ENCODE measurements at regions not wholly inside any gene's neighbourhood (a gene's known extent, or its start where the extent isn't known, plus 50 kb on each side); places are given as distances from the start of the nearest gene placed in this dataset.

DNA sequence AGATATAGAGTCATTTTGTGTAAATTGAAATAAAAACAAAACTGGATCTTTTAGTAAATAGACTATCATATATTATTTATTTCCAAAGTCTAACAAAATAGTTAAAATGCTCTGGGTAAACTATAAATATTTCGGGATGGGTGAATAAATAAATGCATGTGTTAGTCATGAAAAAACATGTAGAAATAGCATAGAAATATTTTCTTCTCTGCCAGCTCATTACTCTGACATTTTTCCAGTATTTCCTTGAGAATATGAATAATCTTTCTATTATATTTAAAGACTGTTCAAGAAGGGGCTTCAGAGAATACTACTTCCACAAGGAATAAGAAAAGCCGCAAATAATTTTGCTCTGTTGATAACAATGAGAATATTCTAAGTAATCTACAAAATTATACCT lies 880.4 kb downstream of the TRIB2 start:
- H3K9me3 ChIP-seq (ENCODE audit: control insufficient read depth in 2 of 2, insufficient read depth in 1 of 2, low read depth in 1 of 2, low read length in 1 of 2): peaks cover 0 to 3% of the 10 kb centered on the region in 2 donors
- no peak overlapping the region for H3K27ac ChIP-seq (ENCODE audit: low read depth in 1 of 3, low read length in 2 of 3)
- 80 to 84% (median 82%) methylated on average over 2 of the region's 2 CpGs for WGBS, 3 donors
- H3K36me3 ChIP-seq (ENCODE audit: control insufficient read depth in 3 of 3, insufficient read depth in 2 of 3, low read depth in 1 of 3, low read length in 3 of 3): no peaks in the 10 kb centered on the region
- H3K4me1 ChIP-seq (ENCODE audit: control insufficient read depth in 3 of 3, insufficient read depth in 2 of 3, low read depth in 1 of 3, low read length in 2 of 3): no peaks in the 10 kb centered on the region
- H3K27me3 ChIP-seq (ENCODE audit: control insufficient read depth in 3 of 3, insufficient read depth in 3 of 3, low read length in 3 of 3): no peaks in the 10 kb centered on the region
- no peak overlapping the region for H3K4me3 ChIP-seq (ENCODE audit: low read depth in 1 of 3, low read length in 3 of 3)
- no peak for FAIRE-seq
- no peak for DNase-seq

DNA sequence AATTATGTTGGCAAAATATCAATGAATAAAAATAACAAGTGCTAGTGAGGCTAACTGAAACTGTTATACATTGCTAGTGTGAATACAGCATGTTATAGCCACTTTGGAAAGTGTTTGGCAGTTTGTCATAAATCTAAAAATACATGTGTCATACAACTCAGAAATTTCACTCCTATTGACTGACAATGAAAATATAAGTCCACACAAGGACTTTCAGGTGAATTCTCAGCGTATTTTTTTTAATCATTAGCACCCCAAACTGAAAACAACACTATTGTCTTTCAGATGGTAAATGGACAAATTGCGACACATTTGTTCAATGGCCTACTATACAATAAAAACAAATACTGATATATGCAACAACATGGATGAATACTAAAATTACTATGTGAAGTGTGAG lies 884.8 kb downstream of the TRIB2 start:
- H3K27me3 ChIP-seq (ENCODE audit: control insufficient read depth in 3 of 3, insufficient read depth in 3 of 3, low read length in 3 of 3): no peaks in the 10 kb centered on the region
- H3K4me3 ChIP-seq (ENCODE audit: low read depth in 1 of 3, low read length in 3 of 3): no peak overlapping the region
- H3K36me3 ChIP-seq (ENCODE audit: control insufficient read depth in 3 of 3, insufficient read depth in 2 of 3, low read depth in 1 of 3, low read length in 3 of 3): no peaks in the 10 kb centered on the region
- FAIRE-seq (no peak), DNase-seq (no peak)
- H3K4me1 ChIP-seq (ENCODE audit: control insufficient read depth in 3 of 3, insufficient read depth in 2 of 3, low read depth in 1 of 3, low read length in 2 of 3): no peaks in the 10 kb centered on the region
- WGBS, 3 donors: 61 to 66% (median 64%) methylated on average over 2 of the region's 2 CpGs
- no peak overlapping the region for H3K27ac ChIP-seq (ENCODE audit: low read depth in 1 of 3, low read length in 2 of 3)
- H3K9me3 ChIP-seq (ENCODE audit: control insufficient read depth in 2 of 2, insufficient read depth in 1 of 2, low read depth in 1 of 2, low read length in 1 of 2): no peaks in the 10 kb centered on the region

DNA sequence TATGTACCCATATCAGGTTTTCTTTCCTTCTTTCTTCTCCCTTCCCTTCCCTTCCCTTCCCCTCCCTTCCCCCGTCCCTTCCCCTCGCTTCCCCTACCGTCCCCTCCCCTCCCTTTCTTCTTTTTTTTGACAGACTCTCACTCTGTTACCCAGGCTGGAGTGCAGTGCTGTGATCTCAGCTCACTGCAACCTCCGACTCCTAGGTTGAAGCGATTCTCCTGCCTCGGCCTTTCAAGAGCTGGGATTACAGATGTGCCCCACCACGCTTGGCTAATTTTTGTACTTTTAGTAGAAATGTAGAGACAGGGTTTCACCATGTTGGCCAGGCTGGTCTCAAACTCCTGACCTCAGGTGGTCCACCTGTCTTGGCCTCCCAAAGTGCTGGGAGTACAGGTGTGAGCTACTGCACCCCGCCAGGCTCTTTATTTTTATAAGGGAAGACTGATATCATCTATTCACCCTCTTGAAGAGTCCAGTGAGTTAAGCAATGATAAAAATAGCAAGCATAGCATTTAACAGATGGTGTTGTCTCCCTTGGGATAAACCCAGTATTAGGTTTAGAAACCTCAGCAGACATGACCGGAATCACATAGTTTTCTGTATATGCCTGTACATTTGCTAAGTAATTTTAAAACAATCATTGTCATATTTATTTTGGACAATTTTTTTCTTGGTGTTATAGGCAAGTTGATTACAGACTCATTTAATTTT lies 888.4 kb downstream of the TRIB2 start:
- H3K4me1 ChIP-seq (ENCODE audit: control insufficient read depth in 3 of 3, insufficient read depth in 2 of 3, low read depth in 1 of 3, low read length in 2 of 3): no peaks in the 10 kb centered on the region
- WGBS, 3 donors: 70 to 88% (median 86%) methylated on average over 9 of the region's 9 CpGs
- no peak overlapping the region for H3K4me3 ChIP-seq (ENCODE audit: low read depth in 1 of 3, low read length in 3 of 3)
- no peak overlapping the region for H3K27ac ChIP-seq (ENCODE audit: low read depth in 1 of 3, low read length in 2 of 3)
- no peak for FAIRE-seq
- no peaks in the 10 kb centered on the region for H3K36me3 ChIP-seq (ENCODE audit: control insufficient read depth in 3 of 3, insufficient read depth in 2 of 3, low read depth in 1 of 3, low read length in 3 of 3)
- H3K27me3 ChIP-seq (ENCODE audit: control insufficient read depth in 3 of 3, insufficient read depth in 3 of 3, low read length in 3 of 3): no peaks in the 10 kb centered on the region
- no peak for DNase-seq
- H3K9me3 ChIP-seq (ENCODE audit: control insufficient read depth in 2 of 2, insufficient read depth in 1 of 2, low read depth in 1 of 2, low read length in 1 of 2): no peaks in the 10 kb centered on the region

- Histone ChIP-seq H3K27ac (ENCODE audit: low read depth in 1 of 3, low read length in 2 of 3) (no peak overlapping the region), H3K9me3 (ENCODE audit: control insufficient read depth in 2 of 2, insufficient read depth in 1 of 2, low read depth in 1 of 2, low read length in 1 of 2) (no peaks in the 10 kb centered on the region), H3K4me1 (ENCODE audit: control insufficient read depth in 3 of 3, insufficient read depth in 2 of 3, low read depth in 1 of 3, low read length in 2 of 3) (no peaks in the 10 kb centered on the region), H3K36me3 (ENCODE audit: control insufficient read depth in 3 of 3, insufficient read depth in 2 of 3, low read depth in 1 of 3, low read length in 3 of 3) (no peaks in the 10 kb centered on the region), H3K4me3 (ENCODE audit: low read depth in 1 of 3, low read length in 3 of 3) (no peak overlapping the region), H3K27me3 (ENCODE audit: control insufficient read depth in 3 of 3, insufficient read depth in 3 of 3, low read length in 3 of 3) (no peaks in the 10 kb centered on the region)
- DNase-seq (no peak), FAIRE-seq (no peak)
- 46 to 64% (median 47%) methylated on average over 2 of the region's 2 CpGs for WGBS, 3 donors
Observed at GRCh38 chr2:13607139-13607538, 890.4 kb downstream of the TRIB2 start.

- 0% methylated on average over 1 of the region's 1 CpG for WGBS, 3 donors
- FAIRE-seq: no peak
Observed at GRCh38 chr2:13611939-13612338, 895.2 kb downstream of the TRIB2 start.

DNA sequence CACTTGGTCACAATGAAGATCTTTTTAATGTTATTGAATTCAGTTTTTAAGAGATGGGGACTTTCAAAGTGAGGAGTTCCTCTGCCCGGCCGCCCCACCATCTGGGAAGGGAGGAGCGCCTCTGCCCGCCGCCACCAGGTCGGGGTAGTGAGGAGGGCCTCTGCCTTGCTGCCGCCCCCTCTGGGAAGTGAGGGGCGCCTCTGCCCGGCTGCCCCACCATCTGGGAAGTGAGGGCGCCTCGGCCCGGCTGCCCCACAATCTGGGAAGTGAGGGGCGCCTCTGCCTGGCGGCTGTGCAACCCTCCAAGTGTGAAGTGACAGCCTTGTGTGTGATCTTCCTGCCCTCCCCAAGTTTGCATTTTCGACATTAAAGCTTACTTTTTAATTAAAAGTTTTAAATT lies 899.3 kb downstream of the TRIB2 start:
- Histone ChIP-seq H3K27me3 (ENCODE audit: control insufficient read depth in 3 of 3, insufficient read depth in 3 of 3, low read length in 3 of 3) (no peaks in the 10 kb centered on the region), H3K4me1 (ENCODE audit: control insufficient read depth in 3 of 3, insufficient read depth in 2 of 3, low read depth in 1 of 3, low read length in 2 of 3) (no peaks in the 10 kb centered on the region), H3K9me3 (ENCODE audit: control insufficient read depth in 2 of 2, insufficient read depth in 1 of 2, low read depth in 1 of 2, low read length in 1 of 2) (peaks cover 2% of the 10 kb centered on the region in 2 donors), H3K27ac (ENCODE audit: low read depth in 1 of 3, low read length in 2 of 3) (no peak overlapping the region), H3K36me3 (ENCODE audit: control insufficient read depth in 3 of 3, insufficient read depth in 2 of 3, low read depth in 1 of 3, low read length in 3 of 3) (no peaks in the 10 kb centered on the region), H3K4me3 (ENCODE audit: low read depth in 1 of 3, low read length in 3 of 3) (no peak overlapping the region)
- DNase-seq: no peak
- WGBS, 3 donors: 90 to 91% (median 91%) methylated on average over 15 of the region's 15 CpGs
- FAIRE-seq: no peak

More at GRCh38 chr2:13611939-13612338, 895.2 kb downstream of the TRIB2 start:
- Histone ChIP-seq H3K27me3 (ENCODE audit: control insufficient read depth in 3 of 3, insufficient read depth in 3 of 3, low read length in 3 of 3) (no peaks in the 10 kb centered on the region), H3K36me3 (ENCODE audit: control insufficient read depth in 3 of 3, insufficient read depth in 2 of 3, low read depth in 1 of 3, low read length in 3 of 3) (no peaks in the 10 kb centered on the region), H3K9me3 (ENCODE audit: control insufficient read depth in 2 of 2, insufficient read depth in 1 of 2, low read depth in 1 of 2, low read length in 1 of 2) (peaks cover 2% of the 10 kb centered on the region in 2 donors), H3K4me3 (ENCODE audit: low read depth in 1 of 3, low read length in 3 of 3) (no peak overlapping the region), H3K4me1 (ENCODE audit: control insufficient read depth in 3 of 3, insufficient read depth in 2 of 3, low read depth in 1 of 3, low read length in 2 of 3) (no peaks in the 10 kb centered on the region), H3K27ac (ENCODE audit: low read depth in 1 of 3, low read length in 2 of 3) (no peak overlapping the region)
- DNase-seq: no peak

DNA sequence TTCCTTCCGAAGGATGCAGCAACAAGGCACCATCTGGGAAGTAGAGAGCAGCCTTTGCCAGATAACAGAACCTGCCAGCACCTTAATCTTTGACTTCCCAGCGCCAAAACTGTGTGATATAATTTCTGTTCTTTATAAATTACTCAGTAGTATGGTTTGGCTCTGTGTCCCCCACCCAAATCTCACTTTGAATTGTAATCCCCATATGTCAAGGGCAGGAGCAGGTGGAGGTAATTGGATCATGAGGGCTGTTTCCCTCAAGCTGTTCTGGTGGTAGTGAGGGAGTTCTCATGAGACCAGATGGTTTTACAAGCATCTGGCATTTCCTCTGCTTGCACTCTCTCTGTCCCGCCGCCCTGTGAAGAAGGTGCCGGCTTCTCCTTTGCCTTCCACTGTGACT lies 899.9 kb downstream of the TRIB2 start:
- DNase-seq (no peak), FAIRE-seq (no peak)
- 79 to 83% (median 79%) methylated on average over 5 of the region's 5 CpGs for WGBS, 3 donors

DNA sequence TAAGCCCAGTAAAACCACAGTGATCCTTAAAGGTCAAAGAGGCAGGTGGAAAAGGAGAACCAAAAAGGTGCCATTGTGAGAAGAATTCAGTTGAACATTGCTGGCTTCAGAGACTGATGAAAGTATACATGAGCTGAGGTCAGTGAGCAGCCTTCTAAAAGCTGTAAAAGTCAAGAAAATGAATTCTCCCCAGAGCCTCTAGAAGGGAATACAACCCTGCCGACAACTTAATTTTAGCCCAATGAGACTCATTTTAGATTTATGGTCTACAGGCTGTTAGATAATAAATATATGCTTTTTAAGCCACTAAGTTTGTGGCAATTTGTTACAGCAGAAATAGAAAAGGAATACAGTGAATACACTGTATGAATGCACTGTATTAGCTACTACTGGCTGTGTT lies 911.4 kb downstream of the TRIB2 start:
- Histone ChIP-seq H3K9me3 (ENCODE audit: control insufficient read depth in 2 of 2, insufficient read depth in 1 of 2, low read depth in 1 of 2, low read length in 1 of 2) (no peaks in the 10 kb centered on the region), H3K4me3 (ENCODE audit: low read depth in 1 of 3, low read length in 3 of 3) (no peak overlapping the region), H3K27ac (ENCODE audit: low read depth in 1 of 3, low read length in 2 of 3) (no peak overlapping the region), H3K36me3 (ENCODE audit: control insufficient read depth in 3 of 3, insufficient read depth in 2 of 3, low read depth in 1 of 3, low read length in 3 of 3) (no peaks in the 10 kb centered on the region), H3K4me1 (ENCODE audit: control insufficient read depth in 3 of 3, insufficient read depth in 2 of 3, low read depth in 1 of 3, low read length in 2 of 3) (no peaks in the 10 kb centered on the region), H3K27me3 (ENCODE audit: control insufficient read depth in 3 of 3, insufficient read depth in 3 of 3, low read length in 3 of 3) (no peaks in the 10 kb centered on the region)
- no peak for FAIRE-seq
- no peak for DNase-seq
- 74 to 94% (median 77%) methylated on average over 1 of the region's 1 CpG for WGBS, 3 donors

More for the DNA sequence above, 899.9 kb downstream of the TRIB2 start:
- Histone ChIP-seq H3K27ac (ENCODE audit: low read depth in 1 of 3, low read length in 2 of 3) (no peak overlapping the region), H3K4me1 (ENCODE audit: control insufficient read depth in 3 of 3, insufficient read depth in 2 of 3, low read depth in 1 of 3, low read length in 2 of 3) (no peaks in the 10 kb centered on the region), H3K36me3 (ENCODE audit: control insufficient read depth in 3 of 3, insufficient read depth in 2 of 3, low read depth in 1 of 3, low read length in 3 of 3) (no peaks in the 10 kb centered on the region), H3K9me3 (ENCODE audit: control insufficient read depth in 2 of 2, insufficient read depth in 1 of 2, low read depth in 1 of 2, low read length in 1 of 2) (peaks cover 2% of the 10 kb centered on the region in 2 donors), H3K4me3 (ENCODE audit: low read depth in 1 of 3, low read length in 3 of 3) (no peak overlapping the region), H3K27me3 (ENCODE audit: control insufficient read depth in 3 of 3, insufficient read depth in 3 of 3, low read length in 3 of 3) (no peaks in the 10 kb centered on the region)

GRCh38 chr2:13638181-13638580 lies 921.4 kb downstream of the TRIB2 start:
- WGBS, 3 donors: 52 to 72% (median 53%) methylated on average over 2 of the region's 2 CpGs

More at GRCh38 chr2:13638181-13638580, 921.4 kb downstream of the TRIB2 start:
- H3K27ac ChIP-seq (ENCODE audit: low read depth in 1 of 3, low read length in 2 of 3): no peak overlapping the region
- H3K27me3 ChIP-seq (ENCODE audit: control insufficient read depth in 3 of 3, insufficient read depth in 3 of 3, low read length in 3 of 3): no peaks in the 10 kb centered on the region
- H3K4me3 ChIP-seq (ENCODE audit: low read depth in 1 of 3, low read length in 3 of 3): no peak overlapping the region
- FAIRE-seq (no peak), DNase-seq (no peak)
- peaks cover 0 to 7% of the 10 kb centered on the region in 2 donors for H3K9me3 ChIP-seq (ENCODE audit: control insufficient read depth in 2 of 2, insufficient read depth in 1 of 2, low read depth in 1 of 2, low read length in 1 of 2)
- no peaks in the 10 kb centered on the region for H3K4me1 ChIP-seq (ENCODE audit: control insufficient read depth in 3 of 3, insufficient read depth in 2 of 3, low read depth in 1 of 3, low read length in 2 of 3)
- no peaks in the 10 kb centered on the region for H3K36me3 ChIP-seq (ENCODE audit: control insufficient read depth in 3 of 3, insufficient read depth in 2 of 3, low read depth in 1 of 3, low read length in 3 of 3)
